Keratinocyte (primary cell): ENCODE measurements at regions not wholly inside any gene's neighbourhood (a gene's known extent, or its start where the extent isn't known, plus 50 kb on each side); places are given as distances from the start of the nearest gene placed in this dataset.

ENCODE experiments used
- DNase-seq: peaks from one replicate; pipeline ENCODE4 v3.0.0-alpha.2; 2011; ENCODE audit warnings: low read depth, missing footprints, low spot score
- FAIRE-seq: peaks from 2 replicates; lab custom pipeline; 2011; peaks lifted over from hg19 to GRCh38; lab: Jason Lieb, UNC
- H2AFZ ChIP-seq: 2 replicates; pipeline ENCODE4 v1.6.0; 2012; ENCODE audit warnings: low read length, control low read depth, inconsistent platforms; ENCODE audit not compliant: control insufficient read depth
- H3K27ac ChIP-seq: 2 replicates; pipeline ENCODE4 v1.5.1; 2011; ENCODE audit warnings: low read length; ENCODE audit not compliant: control insufficient read depth, insufficient read depth
- H3K27me3 ChIP-seq: 3 replicates; pipeline ENCODE4 v1.6.0; 2011; ENCODE audit warnings: low read length; ENCODE audit not compliant: control insufficient read depth, insufficient read depth; ENCODE audit errors: extremely low read depth
- H3K36me3 ChIP-seq, 2 experiments: 2 replicates in 1 of 2; 3 replicates in 1 of 2; pipeline ENCODE4 v1.5.1; 2011; ENCODE audit warnings: low read length in 2 of 2, mild to moderate bottlenecking in 1 of 2; ENCODE audit not compliant: control insufficient read depth in 2 of 2, insufficient read depth in 2 of 2; ENCODE audit errors: extremely low read depth in 1 of 2
- H3K4me1 ChIP-seq: 3 replicates; pipeline ENCODE4 v1.5.1; 2011; ENCODE audit warnings: low read length; ENCODE audit not compliant: control insufficient read depth, insufficient read depth; ENCODE audit errors: extremely low read depth
- H3K4me2 ChIP-seq: 3 replicates; pipeline ENCODE4 v1.6.0; 2011; ENCODE audit warnings: low read depth, low read length; ENCODE audit not compliant: control insufficient read depth, insufficient read depth; ENCODE audit errors: extremely low read depth
- H3K4me3 ChIP-seq, 3 experiments: fragments of 200-600 bp in 1 of 3; sonication (generic) in 1 of 3; 2 replicates in 2 of 3; 3 replicates in 1 of 3; pipeline ENCODE4 v1.5.1; 2011 to 2016; ENCODE audit warnings: low read length in 3 of 3, mild to moderate bottlenecking in 3 of 3, control low read depth in 2 of 3, inconsistent platforms in 1 of 3, low read depth in 1 of 3, mixed read lengths in 1 of 3, mixed run types in 1 of 3, moderate library complexity in 1 of 3; ENCODE audit not compliant: control insufficient read depth in 2 of 3, insufficient read depth in 2 of 3; ENCODE audit errors: extremely low read depth in 1 of 3
- H3K79me2 ChIP-seq: 2 replicates; pipeline ENCODE4 v1.6.0; 2012; ENCODE audit warnings: low read length; ENCODE audit not compliant: control insufficient read depth, insufficient read depth
- H3K9ac ChIP-seq: 3 replicates; pipeline ENCODE4 v1.6.0; 2011; ENCODE audit warnings: low read length; ENCODE audit not compliant: control insufficient read depth, insufficient read depth; ENCODE audit errors: extremely low read depth
- H3K9me1 ChIP-seq: 3 replicates; pipeline ENCODE4 v1.6.0; 2011; ENCODE audit warnings: low read length; ENCODE audit not compliant: control insufficient read depth, insufficient read depth; ENCODE audit errors: extremely low read depth
- H3K9me3 ChIP-seq: 2 replicates; pipeline ENCODE4 v1.5.1; 2012; ENCODE audit warnings: low read depth, low read length; ENCODE audit not compliant: control insufficient read depth
- H4K20me1 ChIP-seq: 3 replicates; pipeline ENCODE4 v1.6.0; 2011; ENCODE audit warnings: low read length; ENCODE audit not compliant: control insufficient read depth, insufficient read depth; ENCODE audit errors: extremely low read depth
- CTCF ChIP-seq, 3 experiments: IDR thresholded peaks in 1 of 3; conservative IDR thresholded peaks in 1 of 3; optimal IDR thresholded peaks in 1 of 3; 2 replicates in 2 of 3; 3 replicates in 1 of 3; pipeline versions ENCODE3 to v1.5.1; 2011; ENCODE audit warnings: low read length in 3 of 3, mild to moderate bottlenecking in 3 of 3, moderate library complexity in 2 of 3, control low read depth in 1 of 3, inconsistent platforms in 1 of 3; ENCODE audit not compliant: insufficient read depth in 2 of 3; ENCODE audit errors: extremely low read depth in 1 of 3
- EZH2 ChIP-seq: IDR thresholded peaks from one replicate; pipeline ENCODE4 v1.6.1; 2012; ENCODE audit warnings: inconsistent platforms, mild to moderate bottlenecking, low read length, moderate library complexity
- dilution Hi-C: fragments of 300-500 bp; cut with MboI; formaldehyde crosslinking; loops from one replicate; pipeline ENCODE4 v1.7.0; 2020; ENCODE audit warnings: low sequenced_read_pairs; ENCODE audit not compliant: extremely low pct_ligation_motif_present

DNA sequence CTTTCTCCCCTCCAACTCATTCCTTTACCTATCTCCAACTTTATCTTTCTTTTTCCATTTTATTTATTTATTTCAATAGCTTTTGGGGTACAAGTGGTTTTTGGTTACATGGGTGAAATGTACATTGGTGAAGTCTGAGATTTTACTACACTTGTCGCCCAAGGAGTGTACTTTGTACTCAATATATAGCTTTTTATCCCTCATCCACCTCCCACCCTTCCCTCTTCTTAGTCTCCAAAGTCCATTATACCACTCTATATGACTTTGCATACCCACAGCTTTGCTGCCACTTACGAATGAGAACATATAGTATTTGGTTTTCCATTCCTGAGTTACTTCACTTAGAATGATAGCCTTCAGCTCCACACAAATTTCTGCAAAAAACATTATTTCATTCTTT, 152.6 kb upstream of the NUDT4 start:
- Histone ChIP-seq H3K9me3 (no peaks in the 10 kb centered on the region), H3K79me2 (no peaks in the 10 kb centered on the region), H3K9ac (no peak overlapping the region), H3K4me3 (no peak overlapping the region), H3K9me1 (no peaks in the 10 kb centered on the region), H4K20me1 (no peaks in the 10 kb centered on the region), H3K4me1 (peaks cover 12% of the 10 kb centered on the region), H3K27me3 (no peaks in the 10 kb centered on the region), H2AFZ (no peak overlapping the region), H3K4me2 (no peak overlapping the region), H3K36me3 (no peaks in the 10 kb centered on the region), H3K27ac (no peak overlapping the region)
- TF ChIP-seq CTCF (optimal IDR thresholded peaks at IDR 0.05 in 1 of 3, IDR thresholded peaks at IDR 0.05 in 1 of 3, conservative IDR thresholded peaks at IDR 0.05 in 1 of 3; ENCODE audit: extremely low read depth in 1 of 3, insufficient read depth in 2 of 3, low read length in 3 of 3), result no peak
- TF ChIP-seq EZH2, result no peak
- DNase-seq (no peak), FAIRE-seq (no peak)
- dilution Hi-C loops, result no loop called here

DNA sequence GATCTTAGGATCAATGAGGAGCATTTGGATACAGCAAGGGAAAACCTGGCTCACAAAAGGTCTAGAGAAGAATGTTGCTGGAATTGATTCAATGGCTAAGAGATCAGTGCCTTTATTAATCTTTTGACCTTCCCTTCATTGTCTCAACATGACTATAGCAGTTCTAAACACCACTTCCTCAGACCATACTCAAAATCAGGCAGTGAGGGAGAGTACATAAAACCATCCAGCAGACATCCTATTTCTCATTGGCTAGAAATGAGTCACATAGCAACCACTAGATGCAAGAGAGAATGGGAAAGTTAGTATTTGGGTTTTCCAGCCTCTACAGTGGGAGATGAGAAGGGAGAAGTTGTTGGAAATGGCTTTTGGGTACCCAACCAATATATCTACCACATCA, 151.4 kb upstream of the NUDT4 start:
- Histone ChIP-seq H3K27me3 (no peaks in the 10 kb centered on the region), H3K36me3 (no peaks in the 10 kb centered on the region), H3K9ac (no peak overlapping the region), H3K4me3 (no peak overlapping the region), H3K4me1 (peaks cover 14% of the 10 kb centered on the region), H3K4me2 (no peak overlapping the region), H4K20me1 (no peaks in the 10 kb centered on the region), H3K79me2 (no peaks in the 10 kb centered on the region), H2AFZ (no peak overlapping the region), H3K9me3 (no peaks in the 10 kb centered on the region), H3K9me1 (no peaks in the 10 kb centered on the region), H3K27ac (no peak overlapping the region)
- dilution Hi-C loops, result no loop called here
- FAIRE-seq (no peak), DNase-seq (no peak)
- TF ChIP-seq CTCF (optimal IDR thresholded peaks at IDR 0.05 in 1 of 3, IDR thresholded peaks at IDR 0.05 in 1 of 3, conservative IDR thresholded peaks at IDR 0.05 in 1 of 3; ENCODE audit: extremely low read depth in 1 of 3, insufficient read depth in 2 of 3, low read length in 3 of 3), result no peak
- no peak for TF ChIP-seq EZH2
